ENCODE measurements at regions not wholly inside any gene's neighbourhood (a gene's known extent, or its start where the extent isn't known, plus 50 kb on each side); places are given as distances from the start of the nearest gene placed in this dataset.

GRCh38 chr18:66990909-66991308, 387.0 kb upstream of the CDH19 start:
- ChIA-PET POLR2A (no interaction called here), CTCF (no interaction called here), RAD21 (ENCODE audit: low non-redundant PET in 1 of 2, low total read pairs in 2 of 2, uncharacterized antibody in 2 of 2, unreplicated experiment in 2 of 2) (no interaction called here)
- Histone ChIP-seq H3K27me3 (ENCODE audit: insufficient read depth, low read length) (no peaks in the 10 kb centered on the region), H3K27ac (ENCODE audit: low read depth, low read length) (no peak overlapping the region), H3K4me1 (ENCODE audit: control insufficient read depth in 1 of 2, insufficient read depth in 2 of 2, low read length in 2 of 2) (no peaks in the 10 kb centered on the region), H3K4me2 (ENCODE audit: low read length) (no peak overlapping the region), H3K36me3 (ENCODE audit: control insufficient read depth in 1 of 2, insufficient read depth in 2 of 2, low read length in 2 of 2) (no peaks in the 10 kb centered on the region), H4K20me1 (ENCODE audit: insufficient read depth) (no peaks in the 10 kb centered on the region), H3K79me2 (ENCODE audit: insufficient read depth, low read length) (no peaks in the 10 kb centered on the region), H2AFZ (ENCODE audit: low read depth, low read length, poor library complexity, severe bottlenecking) (no peak overlapping the region), H3K9ac (ENCODE audit: low read length) (no peak overlapping the region), H3K9me3 (ENCODE audit: control insufficient read depth in 1 of 2, insufficient read depth in 1 of 2, low read depth in 1 of 2, low read length in 2 of 2) (peaks cover 6 to 18% of the 10 kb centered on the region in 2 experiments; a peak in 2 of 4 replicates), H3K4me3 (replicated peaks in 1 of 2; ENCODE audit: low read depth in 1 of 2, low read length in 2 of 2) (no peak overlapping the region), H3K9me2 (ENCODE audit: insufficient read depth) (no peaks in the 10 kb centered on the region)
- intact Hi-C loops (cut with micrococcal nuclease): no loop called here
- no peak for DNase-seq (ENCODE audit: low read depth, low spot score)
- TF ChIP-seq, protein P1, sequence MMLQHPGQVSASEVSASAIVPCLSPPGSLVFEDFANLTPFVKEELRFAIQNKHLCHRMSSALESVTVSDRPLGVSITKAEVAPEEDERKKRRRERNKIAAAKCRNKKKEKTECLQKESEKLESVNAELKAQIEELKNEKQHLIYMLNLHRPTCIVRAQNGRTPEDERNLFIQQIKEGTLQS (IDR thresholded peaks at IDR 0.05): no peak
- no peak for TF ChIP-seq POLR2AphosphoS5 (IDR thresholded peaks at IDR 0.05; ENCODE audit: low read depth, low read length)
- no peak for TF ChIP-seq SIN3A (IDR thresholded peaks at IDR 0.05; ENCODE audit: low read depth)
- ATAC-seq: no peak
- BruUV-seq (replicated peaks): no TSS peak

- Histone ChIP-seq H3K9ac (ENCODE audit: low read length) (no peak overlapping the region), H3K9me3 (ENCODE audit: control insufficient read depth in 1 of 2, insufficient read depth in 1 of 2, low read depth in 1 of 2, low read length in 2 of 2) (peaks cover 6 to 12% of the 10 kb centered on the region in 2 experiments; a peak in 2 of 4 replicates), H3K36me3 (ENCODE audit: control insufficient read depth in 1 of 2, insufficient read depth in 2 of 2, low read length in 2 of 2) (no peaks in the 10 kb centered on the region), H3K4me1 (ENCODE audit: control insufficient read depth in 1 of 2, insufficient read depth in 2 of 2, low read length in 2 of 2) (no peaks in the 10 kb centered on the region), H4K20me1 (ENCODE audit: insufficient read depth) (no peaks in the 10 kb centered on the region), H3K9me2 (ENCODE audit: insufficient read depth) (no peaks in the 10 kb centered on the region), H3K4me2 (ENCODE audit: low read length) (no peak overlapping the region), H3K4me3 (replicated peaks in 1 of 2; ENCODE audit: low read depth in 1 of 2, low read length in 2 of 2) (no peak overlapping the region), H3K27me3 (ENCODE audit: insufficient read depth, low read length) (no peaks in the 10 kb centered on the region), H3K27ac (ENCODE audit: low read depth, low read length) (no peak overlapping the region), H3K79me2 (ENCODE audit: insufficient read depth, low read length) (no peaks in the 10 kb centered on the region), H2AFZ (ENCODE audit: low read depth, low read length, poor library complexity, severe bottlenecking) (no peak overlapping the region)
- RAD21 ChIA-PET (ENCODE audit: low non-redundant PET in 1 of 2, low total read pairs in 2 of 2, uncharacterized antibody in 2 of 2, unreplicated experiment in 2 of 2): no interaction called here
- ATAC-seq: no peak
- no peak for TF ChIP-seq ZFX (IDR thresholded peaks at IDR 0.05)
- no peak for TF ChIP-seq YY1 (IDR thresholded peaks at IDR 0.05; ENCODE audit: extremely low read depth, insufficient replicate concordance, low read depth, low read length)
- TF ChIP-seq, protein P1 (IDR thresholded peaks at IDR 0.05): no peak
- TF ChIP-seq, protein P2, sequence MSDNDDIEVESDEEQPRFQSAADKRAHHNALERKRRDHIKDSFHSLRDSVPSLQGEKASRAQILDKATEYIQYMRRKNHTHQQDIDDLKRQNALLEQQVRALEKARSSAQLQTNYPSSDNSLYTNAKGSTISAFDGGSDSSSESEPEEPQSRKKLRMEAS (IDR thresholded peaks at IDR 0.05): no peak
- TF ChIP-seq ZBTB33 (IDR thresholded peaks at IDR 0.05; ENCODE audit: extremely low read depth, insufficient replicate concordance, low read length): no peak
- TF ChIP-seq EZH2 (IDR thresholded peaks at IDR 0.05): no peak
- TF ChIP-seq TCF7L2 (IDR thresholded peaks at IDR 0.05; ENCODE audit: borderline replicate concordance, extremely low read depth, insufficient read depth, insufficient read length): no peak
- TF ChIP-seq FOSL1 (IDR thresholded peaks at IDR 0.05; ENCODE audit: low read depth): no peak
- TF ChIP-seq SIN3A (IDR thresholded peaks at IDR 0.05; ENCODE audit: low read depth): no peak
- TF ChIP-seq, protein P3, sequence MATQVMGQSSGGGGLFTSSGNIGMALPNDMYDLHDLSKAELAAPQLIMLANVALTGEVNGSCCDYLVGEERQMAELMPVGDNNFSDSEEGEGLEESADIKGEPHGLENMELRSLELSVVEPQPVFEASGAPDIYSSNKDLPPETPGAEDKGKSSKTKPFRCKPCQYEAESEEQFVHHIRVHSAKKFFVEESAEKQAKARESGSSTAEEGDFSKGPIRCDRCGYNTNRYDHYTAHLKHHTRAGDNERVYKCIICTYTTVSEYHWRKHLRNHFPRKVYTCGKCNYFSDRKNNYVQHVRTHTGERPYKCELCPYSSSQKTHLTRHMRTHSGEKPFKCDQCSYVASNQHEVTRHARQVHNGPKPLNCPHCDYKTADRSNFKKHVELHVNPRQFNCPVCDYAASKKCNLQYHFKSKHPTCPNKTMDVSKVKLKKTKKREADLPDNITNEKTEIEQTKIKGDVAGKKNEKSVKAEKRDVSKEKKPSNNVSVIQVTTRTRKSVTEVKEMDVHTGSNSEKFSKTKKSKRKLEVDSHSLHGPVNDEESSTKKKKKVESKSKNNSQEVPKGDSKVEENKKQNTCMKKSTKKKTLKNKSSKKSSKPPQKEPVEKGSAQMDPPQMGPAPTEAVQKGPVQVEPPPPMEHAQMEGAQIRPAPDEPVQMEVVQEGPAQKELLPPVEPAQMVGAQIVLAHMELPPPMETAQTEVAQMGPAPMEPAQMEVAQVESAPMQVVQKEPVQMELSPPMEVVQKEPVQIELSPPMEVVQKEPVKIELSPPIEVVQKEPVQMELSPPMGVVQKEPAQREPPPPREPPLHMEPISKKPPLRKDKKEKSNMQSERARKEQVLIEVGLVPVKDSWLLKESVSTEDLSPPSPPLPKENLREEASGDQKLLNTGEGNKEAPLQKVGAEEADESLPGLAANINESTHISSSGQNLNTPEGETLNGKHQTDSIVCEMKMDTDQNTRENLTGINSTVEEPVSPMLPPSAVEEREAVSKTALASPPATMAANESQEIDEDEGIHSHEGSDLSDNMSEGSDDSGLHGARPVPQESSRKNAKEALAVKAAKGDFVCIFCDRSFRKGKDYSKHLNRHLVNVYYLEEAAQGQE (IDR thresholded peaks at IDR 0.05; ENCODE audit: low read depth): no peak
- no peak for TF ChIP-seq CEBPB (IDR thresholded peaks at IDR 0.05; ENCODE audit: low read depth)
- no peak for TF ChIP-seq RAD21 (IDR thresholded peaks at IDR 0.05; ENCODE audit: low read depth)
- DNase-seq (ENCODE audit: low read depth, low spot score): no peak
- POLR2A ChIA-PET: no interaction called here
- BruUV-seq (replicated peaks): no TSS peak
- CTCF ChIA-PET: no interaction called here
- intact Hi-C loops (cut with micrococcal nuclease): no loop called here
Observed at GRCh38 chr18:66979009-66979408, 375.1 kb upstream of the CDH19 start.

Data from HCT116 (cell line).